CD4-positive, alpha-beta T cell treated with Interleukin-6 for 4 hours (primary cell): ENCODE measurements at regions not wholly inside any gene's neighbourhood (a gene's known extent, or its start where the extent isn't known, plus 50 kb on each side); places are given as distances from the start of the nearest gene placed in this dataset.
"Not testable (repeated sequence)": the region's sequence is repeated elsewhere in the genome, so short reads cannot be mapped to it uniquely, and the experiment has no call there.

ENCODE experiments used
- DNase-seq: peaks from one replicate; pipeline ENCODE4 v3.0.0-alpha.2; 2020; ENCODE audit warnings: mixed read lengths

DNA sequence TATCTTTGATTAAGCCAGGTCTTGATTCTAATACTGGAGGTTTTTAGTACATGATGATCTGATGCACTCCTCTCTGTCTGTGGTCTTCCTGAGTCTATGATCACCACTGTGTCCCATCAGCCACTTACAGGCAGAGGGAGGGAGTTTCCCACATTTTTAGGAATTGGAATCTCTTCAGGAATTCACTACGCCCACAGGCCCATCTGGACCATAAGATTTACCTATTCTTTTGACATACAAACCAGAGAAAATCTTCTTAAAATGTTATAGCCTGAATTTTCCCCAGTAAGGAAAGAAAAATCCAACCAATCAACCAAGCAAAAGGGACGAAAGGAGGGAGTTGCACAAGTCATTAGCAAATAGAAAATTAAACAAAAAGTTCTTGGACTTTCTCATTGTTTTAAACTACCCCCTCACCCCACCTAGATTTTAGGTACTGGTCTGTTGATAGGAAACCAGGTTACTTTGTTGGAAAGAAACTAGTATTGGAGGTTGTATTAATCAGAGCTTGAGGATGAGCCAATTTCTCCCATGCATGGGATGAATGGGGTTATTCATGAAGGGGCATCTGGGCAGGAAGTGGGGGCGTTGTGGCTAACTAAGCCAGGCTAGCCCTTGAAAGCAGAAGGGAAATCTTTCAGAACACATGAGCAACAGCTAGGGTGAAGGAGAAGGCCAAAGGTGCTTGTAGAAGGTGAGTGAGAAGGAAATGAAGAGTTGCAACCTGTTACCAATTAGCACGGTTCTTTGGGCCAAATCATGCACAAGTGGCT is 328.2 kb upstream of the MEX3C start:
- no peak for DNase-seq

- no peak for DNase-seq
Observed at GRCh38 chr18:51527826-51528225, 330.3 kb upstream of the MEX3C start.

DNA sequence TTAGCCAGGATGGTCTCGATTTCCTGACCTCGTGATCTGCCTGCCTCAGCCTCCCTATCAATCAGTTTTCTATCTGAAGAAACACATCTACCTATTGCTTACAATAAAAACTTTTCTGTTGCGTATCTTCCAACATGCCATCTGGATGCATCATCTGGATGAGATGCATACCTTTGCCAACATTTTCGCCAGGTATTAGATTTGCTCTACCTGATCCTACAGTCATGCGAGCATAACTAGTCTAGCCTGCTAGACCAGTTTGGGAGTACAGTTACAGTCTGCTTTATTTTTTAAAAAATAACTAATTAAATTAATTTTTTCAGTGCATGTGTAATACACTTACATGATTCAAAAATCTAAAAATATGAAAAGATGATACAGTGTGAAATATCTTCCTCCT is 334.0 kb upstream of the MEX3C start:
- DNase-seq = no peak

GRCh38 chr18:51537487-51537886 is 340.0 kb upstream of the MEX3C start:
- no peak for DNase-seq

DNA sequence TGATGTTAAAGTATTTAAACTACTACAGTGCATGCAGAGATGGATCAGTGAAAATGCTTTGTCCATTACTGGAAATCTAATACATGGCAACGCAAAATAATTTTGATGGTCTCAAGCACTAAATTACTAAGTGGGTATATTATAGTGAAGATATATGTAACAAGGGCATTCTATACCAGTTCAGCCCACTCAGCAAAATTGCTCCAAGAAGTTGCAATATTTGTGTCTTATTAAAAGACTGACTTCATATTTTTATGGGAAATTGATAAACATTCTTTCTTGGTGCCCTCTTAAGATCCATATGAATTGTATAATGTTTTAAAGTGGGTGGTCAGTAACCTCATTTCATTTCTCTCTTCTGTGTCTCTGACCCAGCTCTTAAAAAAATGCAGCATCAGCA is 343.1 kb upstream of the MEX3C start:
- DNase-seq = no peak

- DNase-seq = no peak
Observed at GRCh38 chr18:51541230-51541629, 343.7 kb upstream of the MEX3C start.

GRCh38 chr18:51543658-51544155 is 346.2 kb upstream of the MEX3C start:
- no peak for DNase-seq

DNA sequence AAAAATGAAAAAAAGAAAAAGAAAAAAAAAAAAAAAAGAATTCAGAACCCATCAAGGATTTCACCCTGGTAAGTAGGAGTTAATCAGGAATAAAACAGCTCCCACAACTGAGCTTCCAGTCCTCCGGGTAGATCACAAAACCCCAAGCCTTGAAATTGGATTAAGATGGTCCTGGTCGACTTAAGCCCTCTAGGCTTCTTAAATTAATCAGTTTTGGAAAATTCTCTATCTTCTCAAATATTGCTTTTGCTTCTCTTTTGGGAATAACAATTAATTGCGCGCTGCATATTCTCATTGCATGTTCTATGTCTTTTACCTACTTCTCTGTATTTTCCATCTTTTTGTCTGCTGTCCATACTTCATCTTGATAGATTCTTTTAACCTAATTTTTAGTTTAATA is 348.0 kb upstream of the MEX3C start:
- DNase-seq = no peak

DNA sequence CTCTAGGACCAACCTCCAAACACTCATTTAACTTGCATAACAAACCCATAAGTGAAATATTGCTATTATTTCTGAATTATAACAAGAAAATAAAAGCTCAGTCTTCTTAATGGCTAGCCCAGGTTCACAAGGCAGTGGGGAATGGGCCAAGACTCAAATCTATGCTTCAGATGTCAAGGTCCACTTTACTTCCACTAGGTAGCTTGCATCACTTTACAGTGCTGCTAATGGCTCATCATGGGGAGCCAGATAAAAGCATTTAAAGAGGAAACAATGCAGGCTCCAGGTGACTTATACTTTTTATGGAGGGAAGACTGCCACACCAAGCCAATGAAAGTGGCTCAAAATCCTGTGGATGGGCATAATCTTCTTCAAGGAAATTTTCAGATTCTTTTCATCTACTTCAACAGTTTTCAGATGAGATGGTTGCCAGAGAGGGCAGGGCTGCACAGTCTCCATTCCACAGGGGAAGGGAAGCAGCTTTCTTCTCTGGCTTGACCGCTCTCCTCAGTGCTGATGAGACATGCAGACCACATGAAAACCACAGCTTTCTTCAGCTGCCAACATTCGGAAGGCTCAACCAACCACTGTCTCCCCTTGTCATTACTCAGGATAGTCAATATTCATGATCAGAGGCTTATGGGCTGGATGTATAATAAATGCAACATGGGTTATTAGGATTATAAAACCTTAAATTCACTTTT is 361.9 kb upstream of the MEX3C start:
- no peak for DNase-seq

DNA sequence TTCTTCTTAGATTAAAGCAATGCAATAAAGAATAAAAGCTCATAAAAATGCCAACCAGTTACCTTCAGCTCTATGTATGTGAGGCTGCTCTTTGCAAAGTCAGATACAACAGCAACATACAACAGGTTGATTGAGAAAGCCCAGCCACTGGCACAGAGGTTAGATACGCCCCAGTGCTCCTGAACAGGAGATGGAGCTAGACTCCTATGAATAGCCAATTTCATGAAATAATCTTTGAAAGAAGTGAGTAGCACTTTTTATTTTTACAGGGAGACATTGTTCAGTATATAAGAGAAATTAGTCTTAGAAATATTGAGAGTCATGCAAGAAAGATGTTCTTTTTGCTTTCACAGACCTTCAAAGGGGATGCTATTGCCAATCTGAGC is 362.4 kb upstream of the MEX3C start:
- no peak for DNase-seq

- DNase-seq = no peak
Observed at GRCh38 chr18:51561821-51562220, 364.3 kb upstream of the MEX3C start.

- DNase-seq = no peak
Observed at GRCh38 chr18:51562866-51563265, 365.4 kb upstream of the MEX3C start.

DNA sequence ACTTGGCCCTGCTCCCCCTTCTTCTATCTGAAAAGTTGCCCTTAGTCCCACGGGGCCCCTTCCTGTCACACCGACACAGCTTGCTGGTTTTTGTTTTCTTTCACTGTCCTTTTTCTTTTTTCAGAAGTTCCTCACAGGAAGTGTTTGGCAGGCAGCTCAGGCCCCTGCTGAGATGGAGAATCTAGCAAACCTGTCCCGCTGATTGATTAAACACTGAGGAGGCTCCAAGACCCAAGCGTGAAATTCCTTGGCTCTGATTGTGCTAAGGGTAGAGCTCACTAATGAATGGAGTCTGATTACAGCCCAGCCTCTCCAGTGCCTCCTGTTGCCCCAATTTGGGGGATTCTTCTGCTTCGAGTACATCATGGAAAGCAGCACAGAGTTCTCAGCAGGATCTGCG is 365.9 kb upstream of the MEX3C start:
- DNase-seq = no peak

- DNase-seq = no peak
Observed at GRCh38 chr18:51568151-51568550, 370.7 kb upstream of the MEX3C start.

- no peak for DNase-seq
Observed at GRCh38 chr18:51569153-51569552, 371.7 kb upstream of the MEX3C start.

DNA sequence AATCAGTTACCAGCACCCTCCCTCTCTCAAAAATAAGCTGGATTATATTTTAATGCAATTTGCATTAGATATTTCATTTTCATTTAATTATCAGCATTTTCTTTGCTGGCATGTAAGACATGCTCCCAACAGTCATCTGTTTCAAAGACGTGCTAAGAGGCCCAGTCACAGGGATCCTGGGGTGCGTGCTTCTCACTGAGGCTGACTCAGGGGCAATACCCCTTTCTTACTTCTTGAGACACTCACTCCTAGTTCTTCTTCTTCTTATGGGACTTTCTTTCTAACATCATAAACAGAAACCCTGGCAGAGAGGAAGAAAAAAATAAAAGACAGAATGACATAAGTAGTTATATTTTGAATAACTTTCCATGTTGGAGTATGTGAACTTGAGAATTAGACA is 372.1 kb upstream of the MEX3C start:
- DNase-seq = no peak

GRCh38 chr18:51570071-51570470 is 372.6 kb upstream of the MEX3C start:
- not testable (repeated sequence) for DNase-seq

GRCh38 chr18:51573886-51574285 is 376.4 kb upstream of the MEX3C start:
- DNase-seq = not testable (repeated sequence)

GRCh38 chr18:51575171-51575570 is 377.7 kb upstream of the MEX3C start:
- DNase-seq = no peak

DNA sequence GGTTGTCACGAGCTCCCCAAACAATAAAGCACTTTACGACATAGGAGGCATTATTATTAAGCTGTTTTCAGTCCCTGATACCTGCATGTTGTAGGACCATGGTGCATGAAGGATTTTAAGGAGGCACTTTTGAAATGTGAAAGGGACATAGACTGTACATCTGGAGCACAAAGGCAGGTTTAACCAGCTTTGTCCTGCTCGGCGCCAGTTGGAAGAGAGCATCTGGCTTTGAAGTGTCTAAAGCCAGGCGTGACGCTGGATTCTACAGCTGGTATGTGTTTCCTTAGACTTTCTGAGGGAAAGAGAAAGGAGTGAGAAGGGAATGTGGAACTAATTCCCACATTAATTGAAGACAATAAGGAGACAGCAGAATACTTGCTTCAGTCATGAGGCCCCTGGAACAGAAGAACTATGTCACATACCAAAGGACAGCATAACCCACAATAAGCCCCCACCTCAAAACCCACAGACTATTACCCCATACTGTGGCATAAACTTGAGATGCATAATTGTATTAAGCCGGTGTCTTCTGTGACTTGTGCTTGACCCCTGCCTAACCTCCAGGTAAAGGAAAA is 381.0 kb upstream of the MEX3C start:
- no peak for DNase-seq

- DNase-seq = no peak
Observed at GRCh38 chr18:51580580-51580979, 383.1 kb upstream of the MEX3C start.

DNA sequence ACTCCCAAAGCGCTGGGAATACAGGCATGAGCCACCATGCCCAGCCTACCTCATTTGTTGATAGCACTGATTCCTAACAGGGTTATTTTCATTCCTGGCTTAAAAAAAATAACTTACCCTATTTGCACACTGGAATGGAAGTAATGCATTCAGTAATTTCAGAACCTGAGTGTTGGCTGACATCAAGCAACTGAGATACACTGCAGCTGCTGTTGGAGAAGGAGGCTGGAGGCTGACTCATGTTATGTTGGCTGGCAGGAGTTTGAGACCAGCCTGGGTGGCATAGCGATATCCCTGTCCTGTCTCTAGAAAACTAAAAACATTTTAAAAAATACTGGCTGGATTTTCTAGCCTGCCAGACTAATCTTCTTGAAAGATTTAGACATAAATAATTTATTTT is 385.1 kb upstream of the MEX3C start:
- no peak for DNase-seq

GRCh38 chr18:51588616-51589015 is 391.1 kb upstream of the MEX3C start:
- no peak for DNase-seq

GRCh38 chr18:51593931-51594330 is 396.4 kb upstream of the MEX3C start:
- DNase-seq = no peak
